GM10266 (cell line): ENCODE measurements at regions not wholly inside any gene's neighbourhood (a gene's known extent, or its start where the extent isn't known, plus 50 kb on each side); places are given as distances from the start of the nearest gene placed in this dataset.

Source experiments
- DNase-seq: peaks from one replicate; pipeline ENCODE4 v3.0.0; 2012; ENCODE audit errors: extremely low spot score
- CTCF ChIP-seq: IDR thresholded peaks from 2 replicates; pipeline ENCODE4 v1.5.1; 2012; ENCODE audit warnings: mild to moderate bottlenecking, low read depth; ENCODE audit not compliant: control insufficient read depth, insufficient read depth; ENCODE audit errors: missing control alignments

DNA sequence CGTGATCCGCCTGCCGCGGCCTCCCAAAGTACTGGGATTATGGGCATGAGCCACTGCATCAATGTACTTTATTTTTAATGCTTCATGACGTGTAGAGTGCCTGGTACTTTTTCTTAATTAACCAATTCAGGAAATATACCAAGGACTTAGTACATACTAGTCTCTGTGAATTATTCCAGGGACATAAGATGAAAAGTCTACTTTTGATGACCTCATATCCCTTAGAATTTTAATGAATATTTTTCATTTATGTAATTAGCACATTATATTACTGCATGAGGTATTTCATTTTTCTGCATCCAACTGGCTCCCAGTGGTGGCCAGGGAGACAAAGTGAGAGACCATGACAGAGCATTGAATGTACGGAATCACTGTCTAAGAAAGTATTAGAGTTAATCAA lies 577.7 kb upstream of the NOVA1 start:
- no peak for DNase-seq
- no peak for TF ChIP-seq CTCF

DNA sequence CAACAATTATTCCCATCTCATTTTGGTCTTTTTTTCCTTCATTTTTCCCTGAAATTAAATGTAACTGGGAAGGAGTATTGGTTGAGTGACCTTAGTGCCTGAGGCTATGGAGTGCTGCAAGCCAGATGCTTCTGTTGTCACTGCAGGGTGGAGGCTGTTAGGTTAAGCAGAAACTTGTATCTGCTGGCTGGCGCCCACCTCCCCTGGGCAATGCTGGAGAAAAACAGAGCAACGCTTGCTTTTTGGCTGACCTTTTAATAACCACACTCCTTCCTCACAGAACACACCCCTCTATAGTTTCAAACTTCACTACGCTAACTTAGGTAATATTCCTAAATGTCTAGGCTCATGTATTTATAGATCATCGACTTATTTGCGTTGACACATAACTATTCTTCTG lies 583.5 kb upstream of the NOVA1 start:
- TF ChIP-seq CTCF, result no peak
- DNase-seq, result no peak

GRCh38 chr14:27184427-27184826 lies 586.6 kb upstream of the NOVA1 start:
- no peak for DNase-seq
- TF ChIP-seq CTCF, result no peak

DNA sequence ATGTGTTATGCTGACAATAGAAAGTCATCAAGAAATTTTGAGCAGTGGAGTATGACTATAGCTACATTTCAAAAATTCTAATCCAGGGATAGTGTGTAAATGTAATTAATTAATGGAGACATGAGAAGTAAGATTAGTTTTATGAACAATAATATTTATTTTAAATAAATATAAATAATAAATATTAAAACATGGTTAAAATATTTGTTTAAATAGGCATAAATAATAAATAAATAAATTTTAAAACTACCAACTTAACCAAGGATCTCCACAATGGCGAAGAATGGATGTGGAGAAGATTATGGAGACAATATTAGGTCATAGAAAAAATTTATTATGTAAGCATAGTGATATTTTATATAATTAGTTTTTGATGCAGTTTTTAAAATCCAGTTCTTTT lies 588.2 kb upstream of the NOVA1 start:
- DNase-seq, result no peak
- no peak for TF ChIP-seq CTCF

- no peak for DNase-seq
- TF ChIP-seq CTCF, result no peak
These were observed 589.3 kb upstream of the NOVA1 start for GRCh38 chr14:27187136-27187535.

GRCh38 chr14:27190296-27190695 lies 592.5 kb upstream of the NOVA1 start:
- TF ChIP-seq CTCF, result no peak
- DNase-seq, result no peak

- TF ChIP-seq CTCF, result no peak
- no peak for DNase-seq
These were observed 601.4 kb upstream of the NOVA1 start for GRCh38 chr14:27199272-27199671.
